ENCODE measurements at regions not wholly inside any gene's neighbourhood (a gene's known extent, or its start where the extent isn't known, plus 50 kb on each side); places are given as distances from the start of the nearest gene placed in this dataset.

GRCh38 chr6:120320481-120321162 lies 971.1 kb upstream of the MAN1A1 start:
- no peak overlapping the region for H3K4me2 ChIP-seq (ENCODE audit: low read length)
- H3K79me2 ChIP-seq (replicated peaks; ENCODE audit: insufficient read depth, low read length), result no peaks in the 10 kb centered on the region
- no peaks in the 10 kb centered on the region for H4K20me1 ChIP-seq (ENCODE audit: insufficient read depth)
- H3K36me3 ChIP-seq (ENCODE audit: insufficient read depth, low read length), result no peaks in the 10 kb centered on the region
- H3K9ac ChIP-seq (ENCODE audit: low read length), result no peak overlapping the region
- no peak overlapping the region for H3K4me3 ChIP-seq (ENCODE audit: low read length)
- H3F3A ChIP-seq (ENCODE audit: insufficient read depth, low read length, poor library complexity, severe bottlenecking), result no peaks in the 10 kb centered on the region
- H3K9me3 ChIP-seq (ENCODE audit: low read length), result no peaks in the 10 kb centered on the region
- TF ChIP-seq EP300 (conservative IDR thresholded peaks at IDR 0.05; ENCODE audit: poor library complexity, severe bottlenecking) (no peak), MXI1 (conservative IDR thresholded peaks at IDR 0.05; ENCODE audit: poor library complexity, severe bottlenecking) (no peak), POLR2AphosphoS5 (IDR thresholded peaks at IDR 0.05) (no peak), RAD21 (conservative IDR thresholded peaks at IDR 0.05) (no peak), TAF1 (IDR thresholded peaks at IDR 0.05; ENCODE audit: low read depth) (no peak), SMC3 (conservative IDR thresholded peaks at IDR 0.05; ENCODE audit: poor library complexity) (no peak)
- TF ChIP-seq, protein P1, sequence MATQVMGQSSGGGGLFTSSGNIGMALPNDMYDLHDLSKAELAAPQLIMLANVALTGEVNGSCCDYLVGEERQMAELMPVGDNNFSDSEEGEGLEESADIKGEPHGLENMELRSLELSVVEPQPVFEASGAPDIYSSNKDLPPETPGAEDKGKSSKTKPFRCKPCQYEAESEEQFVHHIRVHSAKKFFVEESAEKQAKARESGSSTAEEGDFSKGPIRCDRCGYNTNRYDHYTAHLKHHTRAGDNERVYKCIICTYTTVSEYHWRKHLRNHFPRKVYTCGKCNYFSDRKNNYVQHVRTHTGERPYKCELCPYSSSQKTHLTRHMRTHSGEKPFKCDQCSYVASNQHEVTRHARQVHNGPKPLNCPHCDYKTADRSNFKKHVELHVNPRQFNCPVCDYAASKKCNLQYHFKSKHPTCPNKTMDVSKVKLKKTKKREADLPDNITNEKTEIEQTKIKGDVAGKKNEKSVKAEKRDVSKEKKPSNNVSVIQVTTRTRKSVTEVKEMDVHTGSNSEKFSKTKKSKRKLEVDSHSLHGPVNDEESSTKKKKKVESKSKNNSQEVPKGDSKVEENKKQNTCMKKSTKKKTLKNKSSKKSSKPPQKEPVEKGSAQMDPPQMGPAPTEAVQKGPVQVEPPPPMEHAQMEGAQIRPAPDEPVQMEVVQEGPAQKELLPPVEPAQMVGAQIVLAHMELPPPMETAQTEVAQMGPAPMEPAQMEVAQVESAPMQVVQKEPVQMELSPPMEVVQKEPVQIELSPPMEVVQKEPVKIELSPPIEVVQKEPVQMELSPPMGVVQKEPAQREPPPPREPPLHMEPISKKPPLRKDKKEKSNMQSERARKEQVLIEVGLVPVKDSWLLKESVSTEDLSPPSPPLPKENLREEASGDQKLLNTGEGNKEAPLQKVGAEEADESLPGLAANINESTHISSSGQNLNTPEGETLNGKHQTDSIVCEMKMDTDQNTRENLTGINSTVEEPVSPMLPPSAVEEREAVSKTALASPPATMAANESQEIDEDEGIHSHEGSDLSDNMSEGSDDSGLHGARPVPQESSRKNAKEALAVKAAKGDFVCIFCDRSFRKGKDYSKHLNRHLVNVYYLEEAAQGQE (IDR thresholded peaks at IDR 0.05; ENCODE audit: borderline replicate concordance), result no peak
- TF ChIP-seq, protein P2, sequence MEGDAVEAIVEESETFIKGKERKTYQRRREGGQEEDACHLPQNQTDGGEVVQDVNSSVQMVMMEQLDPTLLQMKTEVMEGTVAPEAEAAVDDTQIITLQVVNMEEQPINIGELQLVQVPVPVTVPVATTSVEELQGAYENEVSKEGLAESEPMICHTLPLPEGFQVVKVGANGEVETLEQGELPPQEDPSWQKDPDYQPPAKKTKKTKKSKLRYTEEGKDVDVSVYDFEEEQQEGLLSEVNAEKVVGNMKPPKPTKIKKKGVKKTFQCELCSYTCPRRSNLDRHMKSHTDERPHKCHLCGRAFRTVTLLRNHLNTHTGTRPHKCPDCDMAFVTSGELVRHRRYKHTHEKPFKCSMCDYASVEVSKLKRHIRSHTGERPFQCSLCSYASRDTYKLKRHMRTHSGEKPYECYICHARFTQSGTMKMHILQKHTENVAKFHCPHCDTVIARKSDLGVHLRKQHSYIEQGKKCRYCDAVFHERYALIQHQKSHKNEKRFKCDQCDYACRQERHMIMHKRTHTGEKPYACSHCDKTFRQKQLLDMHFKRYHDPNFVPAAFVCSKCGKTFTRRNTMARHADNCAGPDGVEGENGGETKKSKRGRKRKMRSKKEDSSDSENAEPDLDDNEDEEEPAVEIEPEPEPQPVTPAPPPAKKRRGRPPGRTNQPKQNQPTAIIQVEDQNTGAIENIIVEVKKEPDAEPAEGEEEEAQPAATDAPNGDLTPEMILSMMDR (IDR thresholded peaks at IDR 0.05; ENCODE audit: poor library complexity, severe bottlenecking), result no peak
- H2AFZ ChIP-seq (ENCODE audit: low read depth, low read length), result no peak overlapping the region
- H3K9me2 ChIP-seq (ENCODE audit: insufficient read depth, low read length), result no peaks in the 10 kb centered on the region
- H3K27ac ChIP-seq (ENCODE audit: low read length), result no peak overlapping the region
- H3K27me3 ChIP-seq (ENCODE audit: insufficient read depth, low read depth, low read length), result no peaks in the 10 kb centered on the region

- no peaks in the 10 kb centered on the region for H3K27me3 ChIP-seq (ENCODE audit: insufficient read depth, low read depth, low read length)
- no peak overlapping the region for H2AFZ ChIP-seq (ENCODE audit: low read depth, low read length)
- H3K27ac ChIP-seq (ENCODE audit: low read length), result no peak overlapping the region
- no peaks in the 10 kb centered on the region for H4K20me1 ChIP-seq (ENCODE audit: insufficient read depth)
- no peaks in the 10 kb centered on the region for H3K9me2 ChIP-seq (ENCODE audit: insufficient read depth, low read length)
- no peak overlapping the region for H3K4me3 ChIP-seq (ENCODE audit: low read length)
- H3K36me3 ChIP-seq (ENCODE audit: insufficient read depth, low read length), result no peaks in the 10 kb centered on the region
- H3K79me2 ChIP-seq (replicated peaks; ENCODE audit: insufficient read depth, low read length), result no peaks in the 10 kb centered on the region
- H3F3A ChIP-seq (ENCODE audit: insufficient read depth, low read length, poor library complexity, severe bottlenecking), result no peaks in the 10 kb centered on the region
- H3K9ac ChIP-seq (ENCODE audit: low read length), result no peak overlapping the region
- TF ChIP-seq EP300 (conservative IDR thresholded peaks at IDR 0.05; ENCODE audit: poor library complexity, severe bottlenecking) (no peak), POLR2AphosphoS5 (IDR thresholded peaks at IDR 0.05) (no peak), RAD21 (conservative IDR thresholded peaks at IDR 0.05) (no peak)
- TF ChIP-seq, protein P2 (IDR thresholded peaks at IDR 0.05; ENCODE audit: poor library complexity, severe bottlenecking), result no peak
- H3K4me2 ChIP-seq (ENCODE audit: low read length), result no peak overlapping the region
- H3K9me3 ChIP-seq (ENCODE audit: low read length), result no peaks in the 10 kb centered on the region
Observed at GRCh38 chr6:120304223-120304622, 954.7 kb upstream of the MAN1A1 start.

All from neural cell (in vitro differentiated cells).